IMR-90 (cell line): ENCODE measurements at regions not wholly inside any gene's neighbourhood (a gene's known extent, or its start where the extent isn't known, plus 50 kb on each side); places are given as distances from the start of the nearest gene placed in this dataset.

Experiments
- CTCF ChIP-seq: conservative IDR thresholded peaks from 2 replicates; pipeline ENCODE4 v1.5.1; 2012; ENCODE audit warnings: mild to moderate bottlenecking, low read depth, low read length, improper control_type of control experiment
- MXI1 ChIP-seq: IDR thresholded peaks from 2 replicates; pipeline ENCODE4 v1.6.1; 2012; ENCODE audit warnings: low read depth, mild to moderate bottlenecking, low read length, moderate library complexity, borderline replicate concordance
- POLR2A ChIP-seq: IDR thresholded peaks from 2 replicates; pipeline ENCODE4 v1.6.1; 2012; ENCODE audit warnings: mild to moderate bottlenecking, low read depth, low read length
- RAD21 ChIP-seq: IDR thresholded peaks from 2 replicates; pipeline ENCODE4 v1.6.1; 2012; ENCODE audit warnings: low read length, improper control_type of control experiment
- RFX5 ChIP-seq: IDR thresholded peaks from 2 replicates; pipeline ENCODE4 v1.8.0; 2012; ENCODE audit warnings: low read depth, mild to moderate bottlenecking, low read length, moderate library complexity

DNA sequence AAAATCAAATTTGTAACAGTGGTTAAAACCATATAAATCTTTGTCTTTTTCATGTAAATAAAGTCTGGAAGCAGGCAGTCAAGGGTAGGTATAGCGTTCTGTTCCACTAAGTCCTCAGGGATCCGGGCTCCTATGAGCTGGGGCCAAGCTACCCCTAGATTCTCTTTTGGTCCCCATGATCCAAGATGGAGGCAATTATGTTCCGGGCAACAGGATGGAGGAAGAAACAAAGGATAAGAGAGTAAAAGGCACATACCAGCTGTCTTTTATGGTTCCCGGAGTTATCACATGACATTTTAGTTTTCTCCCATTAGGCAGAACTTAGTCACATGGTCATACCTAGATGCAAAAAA, 224.4 kb upstream of the NFE2L3 start:
- TF ChIP-seq CTCF (no peak), POLR2A (no peak), RAD21 (no peak), MXI1 (no peak), RFX5 (no peak)
